ENCODE measurements at regions not wholly inside any gene's neighbourhood (a gene's known extent, or its start where the extent isn't known, plus 50 kb on each side); places are given as distances from the start of the nearest gene placed in this dataset.

DNA sequence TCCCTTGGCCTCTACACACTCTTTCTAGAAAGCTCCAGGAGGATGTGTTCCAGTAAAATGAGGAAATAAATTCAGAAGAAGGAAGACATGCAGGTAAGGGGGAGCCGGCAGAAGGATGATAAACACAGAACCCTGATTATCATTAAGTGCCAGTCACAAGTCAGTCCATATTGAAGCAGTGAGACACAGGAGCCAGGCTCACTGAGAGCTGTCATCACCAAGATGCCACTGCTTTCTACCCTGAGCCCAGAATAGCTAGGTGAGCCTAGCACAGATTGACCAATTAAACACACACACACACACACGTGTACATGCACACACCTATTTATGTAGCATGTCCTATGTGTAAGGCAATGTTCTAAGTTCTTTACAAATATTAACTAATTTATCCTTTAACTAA lies 211.4 kb upstream of the IPO5 start:
- in situ Hi-C loops (cut with MboI): no loop called here
- no TSS peak for BruUV-seq (replicated peaks)
- Histone ChIP-seq H3K79me2 (ENCODE audit: control insufficient read depth, insufficient read depth, low read length) (no peaks in the 10 kb centered on the region), H4K20me1 (replicated peaks; ENCODE audit: control insufficient read depth, insufficient read depth, low read length) (no peaks in the 10 kb centered on the region), H3K4me1 (replicated peaks in 1 of 2; ENCODE audit: control insufficient read depth in 2 of 2, insufficient read depth in 2 of 2, low read length in 2 of 2) (no peaks in the 10 kb centered on the region), H3K4me3 (no peak overlapping the region), H3K27ac (ENCODE audit: extremely low read depth, low read depth, low read length) (no peak overlapping the region), H3K27me3 (ENCODE audit: control insufficient read depth in 2 of 2, insufficient read depth in 2 of 2, low read length in 2 of 2) (no peaks in the 10 kb centered on the region), H3K9ac (ENCODE audit: insufficient read depth in 1 of 2, low read depth in 2 of 2, low read length in 2 of 2) (no peak overlapping the region), H3K9me1 (ENCODE audit: control insufficient read depth, insufficient read depth, low read length) (no peaks in the 10 kb centered on the region), H2AFZ (ENCODE audit: low read depth, low read length) (no peak overlapping the region), H3K36me3 (ENCODE audit: control insufficient read depth, insufficient read depth, low read length) (no peaks in the 10 kb centered on the region), H3K4me2 (ENCODE audit: insufficient read depth, low read length) (no peak overlapping the region), H3K9me3 (replicated peaks; ENCODE audit: control insufficient read depth, insufficient read depth, low read depth, low read length) (no peaks in the 10 kb centered on the region)
- WGBS (ENCODE audit: insufficient coverage, low coverage, missing lambda C conversion rate): 0% methylated on average over 1 of the region's 2 CpGs
- POLR2A ChIA-PET: no interaction called here
- TF ChIP-seq HES1 (IDR thresholded peaks at IDR 0.05; ENCODE audit: low read depth) (no peak), EP400 (IDR thresholded peaks at IDR 0.05) (no peak), THRA (IDR thresholded peaks at IDR 0.05) (no peak), ZNF318 (IDR thresholded peaks at IDR 0.05; ENCODE audit: borderline replicate concordance in 1 of 2, low read depth in 1 of 2) (no peak), NFIC (IDR thresholded peaks at IDR 0.05) (no peak), HLTF (IDR thresholded peaks at IDR 0.05) (no peak), SMAD1 (IDR thresholded peaks at IDR 0.05; ENCODE audit: low read depth, low read length, partially characterized antibody) (no peak), ZBTB17 (CRISPR knock-in tag; IDR thresholded peaks at IDR 0.05) (no peak)
- TF ChIP-seq, protein P1, sequence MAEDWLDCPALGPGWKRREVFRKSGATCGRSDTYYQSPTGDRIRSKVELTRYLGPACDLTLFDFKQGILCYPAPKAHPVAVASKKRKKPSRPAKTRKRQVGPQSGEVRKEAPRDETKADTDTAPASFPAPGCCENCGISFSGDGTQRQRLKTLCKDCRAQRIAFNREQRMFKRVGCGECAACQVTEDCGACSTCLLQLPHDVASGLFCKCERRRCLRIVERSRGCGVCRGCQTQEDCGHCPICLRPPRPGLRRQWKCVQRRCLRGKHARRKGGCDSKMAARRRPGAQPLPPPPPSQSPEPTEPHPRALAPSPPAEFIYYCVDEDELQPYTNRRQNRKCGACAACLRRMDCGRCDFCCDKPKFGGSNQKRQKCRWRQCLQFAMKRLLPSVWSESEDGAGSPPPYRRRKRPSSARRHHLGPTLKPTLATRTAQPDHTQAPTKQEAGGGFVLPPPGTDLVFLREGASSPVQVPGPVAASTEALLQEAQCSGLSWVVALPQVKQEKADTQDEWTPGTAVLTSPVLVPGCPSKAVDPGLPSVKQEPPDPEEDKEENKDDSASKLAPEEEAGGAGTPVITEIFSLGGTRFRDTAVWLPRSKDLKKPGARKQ (CRISPR knock-in tag; IDR thresholded peaks at IDR 0.05): no peak
- TF ChIP-seq, protein P2, sequence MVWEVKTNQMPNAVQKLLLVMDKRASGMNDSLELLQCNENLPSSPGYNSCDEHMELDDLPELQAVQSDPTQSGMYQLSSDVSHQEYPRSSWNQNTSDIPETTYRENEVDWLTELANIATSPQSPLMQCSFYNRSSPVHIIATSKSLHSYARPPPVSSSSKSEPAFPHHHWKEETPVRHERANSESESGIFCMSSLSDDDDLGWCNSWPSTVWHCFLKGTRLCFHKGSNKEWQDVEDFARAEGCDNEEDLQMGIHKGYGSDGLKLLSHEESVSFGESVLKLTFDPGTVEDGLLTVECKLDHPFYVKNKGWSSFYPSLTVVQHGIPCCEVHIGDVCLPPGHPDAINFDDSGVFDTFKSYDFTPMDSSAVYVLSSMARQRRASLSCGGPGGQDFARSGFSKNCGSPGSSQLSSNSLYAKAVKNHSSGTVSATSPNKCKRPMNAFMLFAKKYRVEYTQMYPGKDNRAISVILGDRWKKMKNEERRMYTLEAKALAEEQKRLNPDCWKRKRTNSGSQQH (CRISPR knock-in tag; IDR thresholded peaks at IDR 0.05): no peak
- CTCF ChIA-PET (ENCODE audit: low intra/inter-chr PET ratio): no interaction called here
- ATAC-seq (no peak), FAIRE-seq (no peak), DNase-seq (ENCODE audit: extremely low read depth in 1 of 4, low spot score in 3 of 4) (no peak)
- intact Hi-C loops (cut with micrococcal nuclease): no loop called here

Data from K562 (cell line).